Esophagus muscularis mucosa (tissue), 4 donors: ENCODE measurements at regions not wholly inside any gene's neighbourhood (a gene's known extent, or its start where the extent isn't known, plus 50 kb on each side); places are given as distances from the start of the nearest gene placed in this dataset.
"Not testable (repeated sequence)": the region's sequence is repeated elsewhere in the genome, so short reads cannot be mapped to it uniquely, and the experiment has no call there.

ENCODE experiments used
- DNase-seq: peaks from one replicate; pipeline ENCODE4 v3.0.0-alpha.2; 2017; ENCODE audit errors: extremely low spot score
- H3K27ac ChIP-seq, 4 donors: fragments of 200-600 bp; sonication (generic); replicated peaks in 1 of 4; 1 replicate in 3 of 4; 2 replicates in 1 of 4; pipeline ENCODE4 v1.5.1; 2016 to 2019; ENCODE audit warnings: mild to moderate bottlenecking in 1 of 4
- H3K27me3 ChIP-seq, 4 donors: fragments of 200-600 bp; sonication (generic); one replicate each; pipeline versions ENCODE4 v1.5.1 to v1.6.0; 2016 to 2019
- H3K36me3 ChIP-seq, 4 donors: fragments of 200-600 bp; sonication (generic); one replicate each; pipeline ENCODE4 v1.5.1; 2016 to 2019
- H3K4me1 ChIP-seq, 4 donors: fragments of 200-600 bp; sonication (generic); one replicate each; pipeline ENCODE4 v1.5.1; 2016 to 2019
- H3K4me3 ChIP-seq, 4 donors: fragments of 200-600 bp; sonication (generic); 1 replicate in 2 of 4; 2 replicates in 2 of 4; pipeline ENCODE4 v1.5.1; 2016 to 2019; ENCODE audit warnings: mild to moderate bottlenecking in 4 of 4, moderate library complexity in 1 of 4
- H3K9me3 ChIP-seq, 4 donors: fragments of 200-600 bp; sonication (generic); 1 replicate in 3 of 4; 2 replicates in 1 of 4; pipeline ENCODE4 v1.5.1; 2016 to 2019
- CTCF ChIP-seq, 3 experiments: fragments of 200-600 bp in 2 of 3; fragments of 450-650 bp in 1 of 3; sonication (generic) in 2 of 3; IDR thresholded peaks; one replicate each; pipeline ENCODE4 v1.5.1; 2017 to 2019; ENCODE audit warnings: antibody characterized with exemption in 3 of 3, mild to moderate bottlenecking in 2 of 3, moderate library complexity in 1 of 3
- EP300 ChIP-seq: sonication (generic); formaldehyde crosslinking; IDR thresholded peaks from one replicate; pipeline ENCODE4 v1.6.1; 2017; ENCODE audit warnings: antibody characterized with exemption
- POLR2A ChIP-seq: fragments of 450-650 bp; IDR thresholded peaks from one replicate; pipeline ENCODE4 v1.6.1; 2017; ENCODE audit warnings: antibody characterized with exemption, moderate library complexity, mild to moderate bottlenecking, low read depth
- POLR2AphosphoS5 ChIP-seq, 2 donors: sonication (generic); formaldehyde crosslinking; IDR thresholded peaks; one replicate each; pipeline ENCODE4 v1.6.1; 2017; ENCODE audit warnings: antibody characterized with exemption in 2 of 2
- WGBS: methylation state at CpG from one replicate; pipeline ENCODE4 v1.1.5; 2018; 5-methylcytosine and 5-hydroxymethylcytosine counted together
- intact Hi-C: fragments of 100-400 bp; cut with DNase I; formaldehyde crosslinking; loops from one replicate; pipeline ENCODE4 v1.15.1; 2023

DNA sequence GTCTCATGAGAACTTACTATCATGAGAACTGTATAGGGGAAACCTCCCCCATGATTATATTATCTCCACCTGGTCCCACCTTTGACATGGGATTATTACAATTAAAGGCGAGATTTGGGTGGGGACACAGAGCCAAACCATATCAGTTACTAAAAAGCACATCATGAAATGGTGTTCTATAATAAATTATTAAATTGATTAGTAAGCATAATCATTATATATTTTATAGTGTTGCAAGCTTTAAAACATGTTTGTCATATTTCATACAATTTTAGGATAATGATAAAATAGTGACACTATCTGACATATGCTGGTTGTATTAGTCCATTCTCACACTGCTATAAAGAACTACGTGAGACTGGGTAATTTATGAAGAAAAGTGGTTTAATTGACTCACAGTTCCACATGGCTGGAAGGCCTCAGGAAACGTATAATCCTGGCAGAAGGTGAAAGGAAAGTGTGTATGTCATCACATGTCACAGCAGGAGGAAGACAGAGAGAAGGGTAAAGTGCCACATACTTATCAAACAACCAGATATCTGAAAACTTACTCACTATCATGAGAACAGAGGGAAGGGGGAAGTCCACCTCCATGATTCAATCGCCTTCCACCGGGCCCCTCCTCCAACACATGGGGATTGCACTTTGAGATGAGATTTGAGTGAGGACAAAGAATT lies 539.2 kb upstream of the OLFM3 start:
- no peaks in the 10 kb centered on the region for H3K36me3 ChIP-seq
- no peak overlapping the region for H3K4me3 ChIP-seq
- WGBS, result 84% methylated on average over 5 of the region's 5 CpGs
- no peaks in the 10 kb centered on the region for H3K27me3 ChIP-seq
- H3K9me3 ChIP-seq, result no peaks in the 10 kb centered on the region
- no peak overlapping the region for H3K27ac ChIP-seq
- no peaks in the 10 kb centered on the region for H3K4me1 ChIP-seq
- DNase-seq, result no peak
- intact Hi-C loops, result no loop called here
- TF ChIP-seq CTCF (IDR thresholded peaks at IDR 0.05) (no peak), POLR2AphosphoS5 (IDR thresholded peaks at IDR 0.05) (no peak), POLR2A (no peak), EP300 (no peak)

DNA sequence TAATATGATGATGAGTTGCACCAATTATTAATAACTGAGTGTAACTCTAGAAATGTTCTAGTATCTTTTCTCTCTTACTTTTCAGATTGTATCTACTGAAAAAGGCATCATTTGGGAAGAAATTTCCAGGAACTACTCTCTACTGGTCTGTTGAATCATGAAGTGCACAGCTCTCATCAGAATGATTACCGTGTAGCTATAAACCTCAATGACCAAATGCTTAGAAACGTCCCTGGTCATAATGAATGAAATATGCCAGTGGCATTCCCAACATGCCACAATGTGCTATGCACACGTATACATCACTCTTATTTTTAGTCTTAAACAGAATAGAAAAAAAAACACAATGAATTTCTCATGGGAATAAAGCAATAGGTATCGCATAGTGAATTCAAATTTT lies 534.3 kb upstream of the OLFM3 start:
- no peak for DNase-seq
- WGBS, result 81% methylated on average over 4 of the region's 4 CpGs
- no peaks in the 10 kb centered on the region for H3K27me3 ChIP-seq

GRCh38 chr1:102529446-102529845 lies 532.7 kb upstream of the OLFM3 start:
- Histone ChIP-seq H3K27me3 (no peaks in the 10 kb centered on the region), H3K36me3 (no peaks in the 10 kb centered on the region), H3K4me1 (no peaks in the 10 kb centered on the region), H3K27ac (no peak overlapping the region), H3K9me3 (no peaks in the 10 kb centered on the region), H3K4me3 (no peak overlapping the region)
- DNase-seq, result no peak
- intact Hi-C loops, result no loop called here
- 92% methylated on average over 1 of the region's 1 CpG for WGBS
- TF ChIP-seq POLR2A (no peak), CTCF (IDR thresholded peaks at IDR 0.05) (no peak), POLR2AphosphoS5 (IDR thresholded peaks at IDR 0.05) (no peak), EP300 (no peak)

More for the DNA sequence above, 534.3 kb upstream of the OLFM3 start:
- Histone ChIP-seq H3K27ac (no peak overlapping the region), H3K9me3 (no peaks in the 10 kb centered on the region), H3K36me3 (no peaks in the 10 kb centered on the region), H3K4me3 (no peak overlapping the region), H3K4me1 (no peaks in the 10 kb centered on the region)
- TF ChIP-seq CTCF (IDR thresholded peaks at IDR 0.05) (no peak), EP300 (no peak), POLR2AphosphoS5 (IDR thresholded peaks at IDR 0.05) (no peak), POLR2A (no peak)
- intact Hi-C loops, result no loop called here

GRCh38 chr1:102500758-102501157 lies 504.0 kb upstream of the OLFM3 start:
- no peak overlapping the region for H3K27ac ChIP-seq
- intact Hi-C loops, result no loop called here
- H3K4me1 ChIP-seq, result no peaks in the 10 kb centered on the region
- H3K27me3 ChIP-seq, result no peaks in the 10 kb centered on the region
- DNase-seq, result no peak
- WGBS, result 33% methylated on average over 3 of the region's 3 CpGs
- no peaks in the 10 kb centered on the region for H3K36me3 ChIP-seq
- H3K4me3 ChIP-seq, result no peak overlapping the region
- TF ChIP-seq POLR2A (no peak), EP300 (no peak), CTCF (IDR thresholded peaks at IDR 0.05) (no peak), POLR2AphosphoS5 (IDR thresholded peaks at IDR 0.05) (no peak)
- peaks cover 0 to 9% (median 7%) of the 10 kb centered on the region in 4 donors for H3K9me3 ChIP-seq

- no peak for DNase-seq
- Histone ChIP-seq H3K27me3 (no peaks in the 10 kb centered on the region), H3K9me3 (peaks cover 0 to 9% (median 7%) of the 10 kb centered on the region in 4 donors), H3K4me3 (no peak overlapping the region), H3K27ac (no peak overlapping the region), H3K4me1 (no peaks in the 10 kb centered on the region), H3K36me3 (no peaks in the 10 kb centered on the region)
- TF ChIP-seq POLR2AphosphoS5 (IDR thresholded peaks at IDR 0.05), result no peak
- no peak for TF ChIP-seq CTCF (IDR thresholded peaks at IDR 0.05)
- TF ChIP-seq EP300, result no peak
- no peak for TF ChIP-seq POLR2A
- 77% methylated on average over 2 of the region's 2 CpGs for WGBS
- intact Hi-C loops, result no loop called here
These were observed 502.2 kb upstream of the OLFM3 start for GRCh38 chr1:102498929-102499328.

DNA sequence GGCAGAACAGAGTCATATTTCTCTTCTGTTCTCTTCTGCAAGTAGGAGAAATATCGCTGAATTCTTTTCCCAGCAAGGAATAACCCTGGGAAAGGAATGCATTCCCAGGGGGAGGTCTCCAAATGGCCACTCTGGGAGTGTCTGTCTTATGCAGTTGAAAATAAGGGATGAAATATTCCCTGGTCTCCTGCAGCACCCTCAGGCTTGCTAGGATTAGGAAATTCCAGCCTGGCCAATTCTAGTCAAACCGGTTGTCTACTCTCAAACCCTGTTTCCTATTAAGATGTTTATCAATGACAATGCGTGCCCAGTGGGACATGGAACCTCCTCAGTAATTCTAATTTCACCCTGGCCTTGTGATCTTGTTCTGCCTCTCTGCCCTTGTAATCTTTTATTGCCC lies 501.1 kb upstream of the OLFM3 start:
- H3K27me3 ChIP-seq, H3K9me3 ChIP-seq, H3K36me3 ChIP-seq, DNase-seq, intact Hi-C loops, H3K4me1 ChIP-seq, H3K4me3 ChIP-seq, H3K27ac ChIP-seq: not testable (repeated sequence)
- WGBS, result 80% methylated on average over 3 of the region's 3 CpGs
